Omental fat pad (tissue), 3 donors: ENCODE measurements at regions not wholly inside any gene's neighbourhood (a gene's known extent, or its start where the extent isn't known, plus 50 kb on each side); places are given as distances from the start of the nearest gene placed in this dataset.

Source experiments
- ATAC-seq: fragments of 150-250 bp; one replicate; pipeline ENCODE4 v1.9.1; 2016; ENCODE audit warnings: mild to moderate bottlenecking, moderate library complexity; ENCODE audit not compliant: low FRiP score
- DNase-seq: peaks from one replicate; pipeline ENCODE4 v3.0.0-alpha.2; 2019; ENCODE audit warnings: low spot score
- TF ChIP-seq, protein P1 (sequence below), 3 donors: fragments of 450-650 bp; IDR thresholded peaks; one replicate each; pipeline ENCODE4 v1.5.1; 2016 to 2017; ENCODE audit warnings: antibody characterized with exemption in 3 of 3, mild to moderate bottlenecking in 3 of 3, moderate library complexity in 2 of 3

DNA sequence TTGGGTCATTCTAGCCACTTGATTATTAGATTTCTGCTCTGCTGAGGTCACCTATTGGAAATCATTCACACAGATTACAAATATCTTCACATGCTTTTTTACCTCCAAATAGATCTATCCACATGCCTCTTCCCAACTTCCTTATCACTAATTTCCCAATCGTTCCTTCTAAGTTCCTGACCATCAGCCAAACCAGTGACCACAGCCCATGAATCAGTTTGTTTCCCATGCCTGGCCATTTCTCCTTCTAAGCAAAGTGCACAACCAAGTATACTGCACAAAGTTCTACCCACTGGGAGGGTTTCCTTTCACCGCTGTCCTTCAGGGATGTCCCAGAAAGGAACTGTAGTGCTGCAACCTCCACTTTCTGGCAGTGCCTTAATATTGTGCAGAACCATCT is 140.5 kb upstream of the SYNDIG1 start:
- no peak for ATAC-seq
- TF ChIP-seq, protein P1, sequence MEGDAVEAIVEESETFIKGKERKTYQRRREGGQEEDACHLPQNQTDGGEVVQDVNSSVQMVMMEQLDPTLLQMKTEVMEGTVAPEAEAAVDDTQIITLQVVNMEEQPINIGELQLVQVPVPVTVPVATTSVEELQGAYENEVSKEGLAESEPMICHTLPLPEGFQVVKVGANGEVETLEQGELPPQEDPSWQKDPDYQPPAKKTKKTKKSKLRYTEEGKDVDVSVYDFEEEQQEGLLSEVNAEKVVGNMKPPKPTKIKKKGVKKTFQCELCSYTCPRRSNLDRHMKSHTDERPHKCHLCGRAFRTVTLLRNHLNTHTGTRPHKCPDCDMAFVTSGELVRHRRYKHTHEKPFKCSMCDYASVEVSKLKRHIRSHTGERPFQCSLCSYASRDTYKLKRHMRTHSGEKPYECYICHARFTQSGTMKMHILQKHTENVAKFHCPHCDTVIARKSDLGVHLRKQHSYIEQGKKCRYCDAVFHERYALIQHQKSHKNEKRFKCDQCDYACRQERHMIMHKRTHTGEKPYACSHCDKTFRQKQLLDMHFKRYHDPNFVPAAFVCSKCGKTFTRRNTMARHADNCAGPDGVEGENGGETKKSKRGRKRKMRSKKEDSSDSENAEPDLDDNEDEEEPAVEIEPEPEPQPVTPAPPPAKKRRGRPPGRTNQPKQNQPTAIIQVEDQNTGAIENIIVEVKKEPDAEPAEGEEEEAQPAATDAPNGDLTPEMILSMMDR (IDR thresholded peaks at IDR 0.05): no peak

DNA sequence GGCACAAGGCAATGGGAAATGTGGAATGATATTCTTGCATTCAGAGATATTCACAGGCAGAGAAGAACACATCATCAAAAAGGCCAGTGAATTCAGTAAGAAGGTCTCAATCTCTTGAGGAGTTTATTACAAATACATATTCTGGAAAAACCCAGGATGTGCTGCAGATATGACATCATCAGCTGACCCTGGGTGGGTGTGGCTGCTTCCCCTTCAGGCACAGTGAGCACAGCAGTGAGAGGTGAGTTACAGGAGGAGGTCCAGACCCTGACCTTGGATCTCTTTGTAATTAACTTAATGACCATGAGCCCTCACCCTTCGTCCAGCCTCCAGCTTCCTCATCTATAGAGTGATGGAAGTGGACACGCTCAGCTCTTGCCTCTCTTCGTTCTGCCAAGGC is 147.5 kb upstream of the SYNDIG1 start:
- DNase-seq (no peak), ATAC-seq (no peak)
- TF ChIP-seq, protein P1 (IDR thresholded peaks at IDR 0.05): no peak

More for the DNA sequence above, 140.5 kb upstream of the SYNDIG1 start:
- DNase-seq: no peak

DNA sequence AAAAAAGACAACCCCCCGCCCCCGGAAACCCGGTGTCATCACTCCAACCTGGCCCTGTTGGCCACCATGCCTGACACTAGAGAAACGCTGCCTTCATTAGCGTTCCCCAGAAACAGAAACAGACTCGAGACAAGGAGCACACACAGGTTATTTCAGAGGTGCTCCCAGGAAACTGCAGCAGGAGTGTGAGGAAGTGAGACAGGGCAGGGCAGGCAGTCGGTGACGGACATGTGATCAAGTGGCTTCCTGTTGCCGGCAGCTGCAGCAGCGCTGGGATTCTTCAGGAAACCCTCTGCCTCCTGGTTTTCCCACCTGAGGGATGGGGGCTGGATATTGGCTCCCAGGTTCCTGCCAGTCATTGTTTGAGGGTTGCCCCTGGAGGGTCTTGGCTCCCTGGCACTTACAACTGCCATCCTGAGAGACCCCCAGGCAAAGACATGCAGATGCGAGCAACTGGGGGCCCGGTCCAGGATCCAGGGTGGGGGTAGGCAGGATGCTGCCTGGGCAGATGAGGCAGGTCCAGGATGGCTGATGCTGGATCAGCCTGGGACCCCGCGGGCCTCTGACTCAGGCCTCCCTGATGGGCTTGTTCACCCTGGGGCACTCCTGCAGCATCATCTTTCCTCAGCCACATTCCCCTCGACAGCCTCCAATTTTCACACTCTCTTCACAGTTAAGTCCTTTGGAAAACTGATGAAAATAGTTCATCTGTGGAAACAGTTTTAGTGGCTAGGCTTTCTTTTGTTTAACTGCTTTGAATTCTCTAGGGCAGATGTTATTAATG is 150.7 kb upstream of the SYNDIG1 start:
- TF ChIP-seq, protein P1 (IDR thresholded peaks at IDR 0.05): no peak
- ATAC-seq (no peak), DNase-seq (no peak)

DNA sequence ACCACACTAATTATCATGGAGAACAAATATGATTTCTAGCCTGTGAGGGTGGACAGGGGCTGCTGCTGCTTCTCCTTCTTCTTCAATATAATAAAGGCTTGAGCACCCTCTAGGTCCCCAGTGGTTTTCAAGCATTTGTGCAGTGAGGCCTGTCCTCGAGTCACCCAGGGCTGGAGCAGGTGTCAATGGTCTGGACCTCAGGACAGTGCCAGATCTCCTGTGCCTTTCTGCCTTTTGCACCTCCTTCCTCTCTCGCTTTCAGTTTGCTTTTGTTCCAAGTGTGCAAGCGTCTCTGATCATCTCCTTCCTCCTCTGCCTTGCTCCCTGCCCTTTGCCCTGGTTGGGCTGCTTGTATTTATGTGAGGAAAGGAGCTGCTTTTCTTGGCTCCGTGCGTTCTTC is 152.2 kb upstream of the SYNDIG1 start:
- TF ChIP-seq, protein P1 (IDR thresholded peaks at IDR 0.05): no peak
- DNase-seq: no peak
- no peak for ATAC-seq

DNA sequence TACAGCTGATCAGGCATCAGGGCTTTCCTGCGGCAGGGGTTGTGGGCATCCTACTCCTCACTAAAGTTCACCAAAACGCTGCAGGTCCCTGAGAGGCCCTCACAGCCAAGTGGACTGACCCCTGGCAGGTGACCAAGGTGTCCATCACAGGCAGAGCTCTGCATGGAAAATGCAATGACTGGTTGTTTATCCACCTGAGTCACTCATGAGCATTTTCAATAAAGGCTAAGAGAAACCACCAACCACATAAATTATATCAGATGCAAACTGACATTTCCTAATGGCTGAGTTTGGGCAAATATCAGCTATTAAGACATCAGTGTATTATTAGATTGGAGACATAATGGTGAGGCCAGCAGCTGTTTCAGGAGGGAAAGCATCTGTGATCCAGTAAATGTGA is 152.7 kb upstream of the SYNDIG1 start:
- ATAC-seq: no peak
- TF ChIP-seq, protein P1 (IDR thresholded peaks at IDR 0.05): no peak
- no peak for DNase-seq

DNA sequence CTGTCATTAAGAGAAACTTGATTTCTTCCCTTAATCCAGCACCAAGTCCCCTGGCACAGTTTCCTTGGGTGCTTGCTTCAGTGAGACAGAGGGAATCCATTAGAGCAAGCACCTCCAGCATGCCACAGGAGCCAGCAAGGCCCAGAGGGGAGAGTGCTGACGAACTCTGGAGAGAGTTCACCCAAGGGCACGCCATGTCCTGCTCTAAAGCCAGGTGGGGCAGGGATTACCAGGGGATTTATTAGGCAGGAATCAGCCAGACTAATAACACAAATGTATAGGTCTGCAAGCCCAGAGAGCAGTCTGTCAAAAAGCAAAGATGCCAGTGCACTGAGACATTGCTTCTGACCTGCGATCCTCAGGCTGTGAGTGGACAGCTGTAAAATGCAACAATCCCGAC is 155.4 kb upstream of the SYNDIG1 start:
- ATAC-seq (no peak), DNase-seq (no peak)
- TF ChIP-seq, protein P1 (IDR thresholded peaks at IDR 0.05): no peak

DNA sequence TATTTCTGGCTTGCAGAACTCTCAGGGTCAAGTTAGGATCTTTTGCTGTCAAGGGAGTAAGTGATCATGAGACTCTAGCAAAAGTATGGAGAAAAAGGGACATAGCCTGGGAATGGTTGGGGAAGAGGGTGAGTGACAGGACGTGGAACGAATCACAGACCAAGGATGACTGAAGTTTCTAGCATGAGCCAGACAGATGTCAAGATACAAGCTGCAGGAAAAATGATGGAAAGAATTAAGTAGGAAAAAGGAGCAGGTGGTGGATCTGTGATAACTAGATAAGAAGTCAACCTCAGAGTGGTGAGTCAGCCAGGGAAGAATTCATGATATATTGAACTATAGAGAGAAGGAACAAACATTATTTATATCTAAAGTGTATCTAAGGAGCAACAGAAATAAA is 159.8 kb upstream of the SYNDIG1 start:
- DNase-seq (no peak), ATAC-seq (no peak)
- TF ChIP-seq, protein P1 (IDR thresholded peaks at IDR 0.05): no peak
